ENCODE measurements at regions not wholly inside any gene's neighbourhood (a gene's known extent, or its start where the extent isn't known, plus 50 kb on each side); places are given as distances from the start of the nearest gene placed in this dataset.

- no peak for TF ChIP-seq EZH2phosphoT487 (IDR thresholded peaks at IDR 0.05; ENCODE audit: insufficient read depth, low read depth)
- peak overlapping the region; percentile 23 for H3K4me2 ChIP-seq (ENCODE audit: unreplicated experiment)
- 0 to 3% methylated on average over 2 of the region's 2 CpGs for WGBS, 2 experiments (ENCODE audit: low coverage in 1 of 2, low lambda C conversion rate in 2 of 2, missing lambda C conversion rate in 2 of 2)
- peaks cover 11% of the 10 kb centered on the region for H3F3A ChIP-seq (ENCODE audit: insufficient read depth)
- in situ Hi-C loops (cut with MboI): no loop called here
- H3K4me3 ChIP-seq: 0 out of 2 replicates have a peak overlapping the region, but pooled peaks have one; percentile 26
- peak overlapping the region; percentile 63; the same call in 1 of the 2 replicates for H2AFZ ChIP-seq
- H3K9me3 ChIP-seq (ENCODE audit: low read depth): no peaks in the 10 kb centered on the region
- no peaks in the 10 kb centered on the region for H3K36me3 ChIP-seq (ENCODE audit: low read depth)
- no peaks in the 10 kb centered on the region for H3K9me2 ChIP-seq (ENCODE audit: insufficient read depth)
- peaks cover 26% of the 10 kb centered on the region for H3K4me1 ChIP-seq (ENCODE audit: insufficient read depth)
- H3K9ac ChIP-seq: no peak overlapping the region
- no peaks in the 10 kb centered on the region for H3K79me2 ChIP-seq (ENCODE audit: insufficient read depth)
- peak; percentile 84 for DNase-seq
- peak overlapping the region; percentile 42 for H3K27ac ChIP-seq
- no peaks in the 10 kb centered on the region for H4K20me1 ChIP-seq (ENCODE audit: insufficient read depth)
- H3K27me3 ChIP-seq (replicated peaks; ENCODE audit: insufficient read depth): no peaks in the 10 kb centered on the region
Measured at GRCh38 chr4:149145803-149146202, 669.8 kb downstream of the IQCM start.

GRCh38 chr4:149144060-149144459 lies 671.6 kb downstream of the IQCM start:
- H3F3A ChIP-seq (ENCODE audit: insufficient read depth): peaks cover 14% of the 10 kb centered on the region
- TF ChIP-seq EZH2phosphoT487 (IDR thresholded peaks at IDR 0.05; ENCODE audit: insufficient read depth, low read depth) (no peak), EZH2 (IDR thresholded peaks at IDR 0.05; ENCODE audit: insufficient read depth, poor library complexity, severe bottlenecking) (no peak)
- H3K9me2 ChIP-seq (ENCODE audit: insufficient read depth): no peaks in the 10 kb centered on the region
- H3K36me3 ChIP-seq (ENCODE audit: low read depth): no peaks in the 10 kb centered on the region
- no peak overlapping the region for H3K4me2 ChIP-seq (ENCODE audit: unreplicated experiment)
- no peaks in the 10 kb centered on the region for H3K27me3 ChIP-seq (replicated peaks; ENCODE audit: insufficient read depth)
- H3K27ac ChIP-seq: no peak overlapping the region
- in situ Hi-C loops (cut with MboI): no loop called here
- DNase-seq: no peak
- no peak overlapping the region for H2AFZ ChIP-seq
- no peak overlapping the region for H3K4me3 ChIP-seq
- H3K9ac ChIP-seq: no peak overlapping the region
- H3K79me2 ChIP-seq (ENCODE audit: insufficient read depth): no peaks in the 10 kb centered on the region
- 45 to 78% methylated on average over 1 of the region's 1 CpG for WGBS, 2 experiments (ENCODE audit: low coverage in 1 of 2, low lambda C conversion rate in 2 of 2, missing lambda C conversion rate in 2 of 2)
- no peaks in the 10 kb centered on the region for H3K9me3 ChIP-seq (ENCODE audit: low read depth)
- H4K20me1 ChIP-seq (ENCODE audit: insufficient read depth): no peaks in the 10 kb centered on the region
- H3K4me1 ChIP-seq (ENCODE audit: insufficient read depth): peaks cover 27% of the 10 kb centered on the region

GRCh38 chr4:149141391-149141790 lies 674.3 kb downstream of the IQCM start:
- Histone ChIP-seq H3F3A (ENCODE audit: insufficient read depth) (peaks cover 14% of the 10 kb centered on the region), H3K4me1 (ENCODE audit: insufficient read depth) (peaks cover 26% of the 10 kb centered on the region), H3K27me3 (replicated peaks; ENCODE audit: insufficient read depth) (no peaks in the 10 kb centered on the region), H3K9me3 (ENCODE audit: low read depth) (no peaks in the 10 kb centered on the region), H3K4me2 (ENCODE audit: unreplicated experiment) (no peak overlapping the region), H3K9me2 (ENCODE audit: insufficient read depth) (no peaks in the 10 kb centered on the region), H3K27ac (no peak overlapping the region), H4K20me1 (ENCODE audit: insufficient read depth) (no peaks in the 10 kb centered on the region), H3K9ac (no peak overlapping the region), H3K4me3 (no peak overlapping the region), H3K36me3 (ENCODE audit: low read depth) (no peaks in the 10 kb centered on the region), H3K79me2 (ENCODE audit: insufficient read depth) (no peaks in the 10 kb centered on the region), H2AFZ (peak overlapping the region; percentile 35)
- TF ChIP-seq EZH2 (IDR thresholded peaks at IDR 0.05; ENCODE audit: insufficient read depth, poor library complexity, severe bottlenecking): no peak
- TF ChIP-seq EZH2phosphoT487 (IDR thresholded peaks at IDR 0.05; ENCODE audit: insufficient read depth, low read depth): no peak
- DNase-seq: no peak
- in situ Hi-C loops (cut with MboI): no loop called here
- 10 to 34% methylated on average over 2 of the region's 2 CpGs for WGBS, 2 experiments (ENCODE audit: low coverage in 1 of 2, low lambda C conversion rate in 2 of 2, missing lambda C conversion rate in 2 of 2)

GRCh38 chr4:149140841-149141240 lies 674.8 kb downstream of the IQCM start:
- no peaks in the 10 kb centered on the region for H3K9me3 ChIP-seq (ENCODE audit: low read depth)
- no peak for DNase-seq
- H3K4me2 ChIP-seq (ENCODE audit: unreplicated experiment): no peak overlapping the region
- no peak overlapping the region for H2AFZ ChIP-seq
- 64 to 76% methylated on average over 2 of the region's 2 CpGs for WGBS, 2 experiments (ENCODE audit: low coverage in 1 of 2, low lambda C conversion rate in 2 of 2, missing lambda C conversion rate in 2 of 2)
- in situ Hi-C loops (cut with MboI): no loop called here
- peaks cover 21% of the 10 kb centered on the region for H3K4me1 ChIP-seq (ENCODE audit: insufficient read depth)
- H3K36me3 ChIP-seq (ENCODE audit: low read depth): no peaks in the 10 kb centered on the region
- no peaks in the 10 kb centered on the region for H4K20me1 ChIP-seq (ENCODE audit: insufficient read depth)
- no peak overlapping the region for H3K4me3 ChIP-seq
- no peak overlapping the region for H3K9ac ChIP-seq
- H3F3A ChIP-seq (ENCODE audit: insufficient read depth): peaks cover 9% of the 10 kb centered on the region; the same call in 1 of the 2 replicates
- H3K27ac ChIP-seq: no peak overlapping the region
- H3K79me2 ChIP-seq (ENCODE audit: insufficient read depth): no peaks in the 10 kb centered on the region
- H3K9me2 ChIP-seq (ENCODE audit: insufficient read depth): no peaks in the 10 kb centered on the region
- no peaks in the 10 kb centered on the region for H3K27me3 ChIP-seq (replicated peaks; ENCODE audit: insufficient read depth)
- TF ChIP-seq EZH2phosphoT487 (IDR thresholded peaks at IDR 0.05; ENCODE audit: insufficient read depth, low read depth) (no peak), EZH2 (IDR thresholded peaks at IDR 0.05; ENCODE audit: insufficient read depth, poor library complexity, severe bottlenecking) (no peak)
